Uterus (tissue), 3 donors: ENCODE measurements at regions not wholly inside any gene's neighbourhood (a gene's known extent, or its start where the extent isn't known, plus 50 kb on each side); places are given as distances from the start of the nearest gene placed in this dataset.

ENCODE experiments used
- DNase-seq, 2 donors: peaks; one replicate each; pipeline ENCODE4 v3.0.0-alpha.2; 2019 to 2020
- H3K27ac ChIP-seq, 2 donors: fragments of 200-600 bp; sonication (generic); 1 replicate in 1 of 2; 2 replicates in 1 of 2; pipeline ENCODE4 v1.5.1; 2016 to 2018
- H3K27me3 ChIP-seq, 2 donors: fragments of 200-600 bp; sonication (generic); one replicate each; pipeline ENCODE4 v1.5.1; 2018 to 2019; ENCODE audit warnings: control low read depth in 1 of 2
- H3K36me3 ChIP-seq, 2 donors: fragments of 200-600 bp; sonication (generic); one replicate each; pipeline ENCODE4 v1.5.1; 2019; ENCODE audit warnings: control low read depth in 1 of 2
- H3K4me1 ChIP-seq, 2 donors: fragments of 200-600 bp; sonication (generic); one replicate each; pipeline ENCODE4 v1.5.1; 2018 to 2019; ENCODE audit warnings: control low read depth in 1 of 2
- H3K4me3 ChIP-seq, 2 donors: fragments of 200-600 bp; sonication (generic); 1 replicate in 1 of 2; 2 replicates in 1 of 2; pipeline ENCODE4 v1.5.1; 2018 to 2019; ENCODE audit warnings: mild to moderate bottlenecking in 1 of 2
- H3K9me3 ChIP-seq, 2 donors: fragments of 200-600 bp; sonication (generic); one replicate each; pipeline ENCODE4 v1.5.1; 2019; ENCODE audit warnings: control low read depth in 1 of 2
- CTCF ChIP-seq, 4 experiments: fragments of 200-600 bp in 2 of 4; fragments of 450-650 bp in 2 of 4; sonication (generic) in 2 of 4; IDR thresholded peaks; one replicate each; pipeline ENCODE4 v1.5.1; 2016 to 2019; ENCODE audit warnings: antibody characterized with exemption in 4 of 4, mild to moderate bottlenecking in 2 of 4, moderate library complexity in 1 of 4
- POLR2A ChIP-seq, 2 donors: fragments of 450-650 bp; IDR thresholded peaks; one replicate each; pipeline ENCODE4 v1.6.1; 2016; ENCODE audit warnings: antibody characterized with exemption in 2 of 2, mild to moderate bottlenecking in 1 of 2, moderate library complexity in 1 of 2
- intact Hi-C: fragments of 100-400 bp; cut with DNase I; formaldehyde crosslinking; loops from one replicate; pipeline ENCODE4 v1.15.1; 2023; ENCODE audit warnings: low total_unique reads
- donor health status: DM: yes; HTN: yes; CAD: no.

GRCh38 chr4:126238013-126238412 is 923.3 kb downstream of the FAT4 start:
- TF ChIP-seq POLR2A (IDR thresholded peaks at IDR 0.05) (no peak), CTCF (IDR thresholded peaks at IDR 0.05) (no peak)
- no peak for DNase-seq
- intact Hi-C loops = no loop called here

DNA sequence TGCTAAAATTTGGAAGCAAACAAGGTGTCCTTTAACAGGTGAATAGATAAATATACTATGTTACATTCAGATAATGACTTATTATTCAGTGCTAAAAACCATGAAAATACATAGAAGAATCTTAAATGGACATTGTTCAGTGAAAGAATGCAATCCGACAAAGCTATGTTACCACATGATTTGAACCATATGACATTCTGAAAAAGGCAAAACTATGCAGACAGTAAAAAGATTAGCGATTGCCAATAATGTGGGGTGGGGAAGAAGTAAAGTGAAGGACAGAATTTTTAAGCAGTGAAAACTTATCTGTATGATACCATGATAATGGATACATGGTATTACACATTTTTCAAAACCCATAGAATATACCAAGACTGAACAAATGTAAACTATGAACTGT is 926.9 kb downstream of the FAT4 start:
- intact Hi-C loops = no loop called here
- no peak for DNase-seq

More at GRCh38 chr4:126238013-126238412, 923.3 kb downstream of the FAT4 start:
- H3K27ac ChIP-seq = no peak overlapping the region
- H3K4me1 ChIP-seq = no peaks in the 10 kb centered on the region
- H3K9me3 ChIP-seq = no peaks in the 10 kb centered on the region
- no peaks in the 10 kb centered on the region for H3K27me3 ChIP-seq
- no peaks in the 10 kb centered on the region for H3K36me3 ChIP-seq
- H3K4me3 ChIP-seq = no peak overlapping the region

GRCh38 chr4:126242679-126243390 is 928.1 kb downstream of the FAT4 start:
- no peaks in the 10 kb centered on the region for H3K9me3 ChIP-seq
- intact Hi-C loops = no loop called here
- no peak for DNase-seq
- no peak overlapping the region for H3K4me3 ChIP-seq
- H3K36me3 ChIP-seq = no peaks in the 10 kb centered on the region
- H3K27me3 ChIP-seq = no peaks in the 10 kb centered on the region
- TF ChIP-seq POLR2A (IDR thresholded peaks at IDR 0.05) (no peak), CTCF (IDR thresholded peaks at IDR 0.05) (no peak)
- H3K4me1 ChIP-seq = no peaks in the 10 kb centered on the region
- no peak overlapping the region for H3K27ac ChIP-seq

More for the DNA sequence above, 926.9 kb downstream of the FAT4 start:
- TF ChIP-seq POLR2A (IDR thresholded peaks at IDR 0.05) (no peak), CTCF (IDR thresholded peaks at IDR 0.05) (no peak)
- Histone ChIP-seq H3K27ac (no peak overlapping the region), H3K27me3 (no peaks in the 10 kb centered on the region), H3K9me3 (no peaks in the 10 kb centered on the region), H3K36me3 (no peaks in the 10 kb centered on the region), H3K4me3 (no peak overlapping the region), H3K4me1 (no peaks in the 10 kb centered on the region)

GRCh38 chr4:126247409-126247808 is 932.7 kb downstream of the FAT4 start:
- no peak for DNase-seq
- no peak overlapping the region for H3K4me3 ChIP-seq
- H3K27ac ChIP-seq = no peak overlapping the region
- H3K9me3 ChIP-seq = no peaks in the 10 kb centered on the region
- intact Hi-C loops = no loop called here
- H3K27me3 ChIP-seq = no peaks in the 10 kb centered on the region
- TF ChIP-seq CTCF (IDR thresholded peaks at IDR 0.05) (no peak), POLR2A (IDR thresholded peaks at IDR 0.05) (no peak)
- H3K36me3 ChIP-seq = no peaks in the 10 kb centered on the region
- no peaks in the 10 kb centered on the region for H3K4me1 ChIP-seq

DNA sequence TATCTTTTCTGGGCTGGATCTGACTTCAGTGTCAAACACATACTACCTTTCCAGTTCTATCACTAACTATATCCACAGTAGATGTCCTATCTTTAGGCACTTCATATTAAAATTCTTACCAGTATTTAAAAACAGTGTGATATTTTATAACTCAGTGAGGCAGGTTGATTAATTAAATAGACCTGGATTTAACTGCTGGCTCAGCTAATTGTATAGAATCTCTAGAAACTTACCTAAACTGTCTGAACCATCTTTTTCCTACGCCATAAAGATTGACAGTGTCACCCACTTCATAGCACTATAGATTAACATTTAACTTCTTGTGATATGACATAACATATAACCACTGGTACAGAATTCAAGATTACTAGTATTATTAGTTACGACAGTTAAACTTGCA is 935.3 kb downstream of the FAT4 start:
- intact Hi-C loops = no loop called here
- H3K27ac ChIP-seq = no peak overlapping the region

More for the DNA sequence above, 935.3 kb downstream of the FAT4 start:
- Histone ChIP-seq H3K4me3 (no peak overlapping the region), H3K9me3 (no peaks in the 10 kb centered on the region), H3K4me1 (no peaks in the 10 kb centered on the region), H3K27me3 (no peaks in the 10 kb centered on the region), H3K36me3 (no peaks in the 10 kb centered on the region)
- TF ChIP-seq CTCF (IDR thresholded peaks at IDR 0.05) (no peak), POLR2A (IDR thresholded peaks at IDR 0.05) (no peak)
- no peak for DNase-seq
